ENCODE measurements at regions not wholly inside any gene's neighbourhood (a gene's known extent, or its start where the extent isn't known, plus 50 kb on each side); places are given as distances from the start of the nearest gene placed in this dataset.

GRCh38 chr15:61750271-61751084, 309.8 kb downstream of the VPS13C start:
- DNase-seq (no peak), ATAC-seq (ENCODE audit: insufficient read depth, low read depth) (no peak)

GRCh38 chr15:61749169-61749568, 311.1 kb downstream of the VPS13C start:
- ATAC-seq (ENCODE audit: insufficient read depth, low read depth) (no peak), DNase-seq (no peak)
- H3K9ac ChIP-seq (ENCODE audit: low read depth, low read length) = no peak overlapping the region
- H3K36me3 ChIP-seq (ENCODE audit: insufficient read depth, low read length) = no peaks in the 10 kb centered on the region
- H3K4me2 ChIP-seq (ENCODE audit: insufficient read depth, low read length) = no peak overlapping the region
- H3K9me3 ChIP-seq (ENCODE audit: insufficient read depth, low read length, severe bottlenecking) = no peaks in the 10 kb centered on the region
- TF ChIP-seq EZH2 (IDR thresholded peaks at IDR 0.05; ENCODE audit: borderline replicate concordance, low read depth, low read length, severe bottlenecking) = no peak
- H3K4me1 ChIP-seq (ENCODE audit: insufficient read depth, low read length) = no peaks in the 10 kb centered on the region
- H3K27me3 ChIP-seq (ENCODE audit: insufficient read depth, low read length, poor library complexity) = peaks cover 9% of the 10 kb centered on the region
- H3K4me3 ChIP-seq (ENCODE audit: low read depth in 1 of 2, low read length in 2 of 2) = no peak overlapping the region
- H4K20me1 ChIP-seq (ENCODE audit: insufficient read depth, low read length) = no peaks in the 10 kb centered on the region; the same call in 1 of the 2 replicates
- H3K79me2 ChIP-seq (ENCODE audit: insufficient read depth, low read length) = no peaks in the 10 kb centered on the region
- no peak overlapping the region for H3K27ac ChIP-seq (ENCODE audit: low read length)
- H2AFZ ChIP-seq (ENCODE audit: low read depth, low read length) = no peak overlapping the region

More at GRCh38 chr15:61750271-61751084, 309.8 kb downstream of the VPS13C start:
- TF ChIP-seq EZH2 (IDR thresholded peaks at IDR 0.05; ENCODE audit: borderline replicate concordance, low read depth, low read length, severe bottlenecking) (no peak), CTCF (IDR thresholded peaks at IDR 0.05; ENCODE audit: borderline replicate concordance, extremely low read depth, low read length, poor library complexity, severe bottlenecking) (no peak)
- no peak overlapping the region for H3K27ac ChIP-seq (ENCODE audit: low read length)
- no peaks in the 10 kb centered on the region for H3K36me3 ChIP-seq (ENCODE audit: insufficient read depth, low read length)
- H2AFZ ChIP-seq (ENCODE audit: low read depth, low read length) = no peak overlapping the region
- H3K9me3 ChIP-seq (ENCODE audit: insufficient read depth, low read length, severe bottlenecking) = no peaks in the 10 kb centered on the region
- no peak overlapping the region for H3K9ac ChIP-seq (ENCODE audit: low read depth, low read length)
- H4K20me1 ChIP-seq (ENCODE audit: insufficient read depth, low read length) = no peaks in the 10 kb centered on the region; the same call in 1 of the 2 replicates
- no peaks in the 10 kb centered on the region for H3K79me2 ChIP-seq (ENCODE audit: insufficient read depth, low read length)
- H3K4me1 ChIP-seq (ENCODE audit: insufficient read depth, low read length) = no peaks in the 10 kb centered on the region
- H3K4me3 ChIP-seq (ENCODE audit: low read depth in 1 of 2, low read length in 2 of 2) = no peak overlapping the region
- H3K27me3 ChIP-seq (ENCODE audit: insufficient read depth, low read length, poor library complexity) = peaks cover 9% of the 10 kb centered on the region
- H3K4me2 ChIP-seq (ENCODE audit: insufficient read depth, low read length) = no peak overlapping the region

GRCh38 chr15:61748529-61748928, 311.7 kb downstream of the VPS13C start:
- no peaks in the 10 kb centered on the region for H3K36me3 ChIP-seq (ENCODE audit: insufficient read depth, low read length)
- H3K4me3 ChIP-seq (ENCODE audit: low read depth in 1 of 2, low read length in 2 of 2) = no peak overlapping the region
- H3K27me3 ChIP-seq (ENCODE audit: insufficient read depth, low read length, poor library complexity) = peaks cover 9% of the 10 kb centered on the region
- no peak overlapping the region for H3K27ac ChIP-seq (ENCODE audit: low read length)
- no peaks in the 10 kb centered on the region for H3K79me2 ChIP-seq (ENCODE audit: insufficient read depth, low read length)
- H2AFZ ChIP-seq (ENCODE audit: low read depth, low read length) = no peak overlapping the region
- H3K9ac ChIP-seq (ENCODE audit: low read depth, low read length) = no peak overlapping the region
- DNase-seq = no peak
- TF ChIP-seq CTCF (IDR thresholded peaks at IDR 0.05; ENCODE audit: borderline replicate concordance, extremely low read depth, low read length, poor library complexity, severe bottlenecking) = no peak
- no peak for TF ChIP-seq EZH2 (IDR thresholded peaks at IDR 0.05; ENCODE audit: borderline replicate concordance, low read depth, low read length, severe bottlenecking)
- no peaks in the 10 kb centered on the region; the same call in 1 of the 2 replicates for H4K20me1 ChIP-seq (ENCODE audit: insufficient read depth, low read length)
- H3K9me3 ChIP-seq (ENCODE audit: insufficient read depth, low read length, severe bottlenecking) = no peaks in the 10 kb centered on the region
- H3K4me1 ChIP-seq (ENCODE audit: insufficient read depth, low read length) = no peaks in the 10 kb centered on the region
- no peak for ATAC-seq (ENCODE audit: insufficient read depth, low read depth)
- H3K4me2 ChIP-seq (ENCODE audit: insufficient read depth, low read length) = no peak overlapping the region

GRCh38 chr15:61746589-61746988, 313.7 kb downstream of the VPS13C start:
- DNase-seq (no peak), ATAC-seq (ENCODE audit: insufficient read depth, low read depth) (no peak)
- H3K4me3 ChIP-seq (ENCODE audit: low read depth in 1 of 2, low read length in 2 of 2) = no peak overlapping the region
- no peaks in the 10 kb centered on the region for H3K9me3 ChIP-seq (ENCODE audit: insufficient read depth, low read length, severe bottlenecking)
- H3K27me3 ChIP-seq (ENCODE audit: insufficient read depth, low read length, poor library complexity) = peaks cover 5% of the 10 kb centered on the region
- H3K9ac ChIP-seq (ENCODE audit: low read depth, low read length) = no peak overlapping the region
- no peak overlapping the region for H3K4me2 ChIP-seq (ENCODE audit: insufficient read depth, low read length)
- H3K4me1 ChIP-seq (ENCODE audit: insufficient read depth, low read length) = no peaks in the 10 kb centered on the region
- TF ChIP-seq EZH2 (IDR thresholded peaks at IDR 0.05; ENCODE audit: borderline replicate concordance, low read depth, low read length, severe bottlenecking) (no peak), CTCF (IDR thresholded peaks at IDR 0.05; ENCODE audit: borderline replicate concordance, extremely low read depth, low read length, poor library complexity, severe bottlenecking) (no peak)
- H4K20me1 ChIP-seq (ENCODE audit: insufficient read depth, low read length) = no peaks in the 10 kb centered on the region; the same call in 1 of the 2 replicates
- no peak overlapping the region for H3K27ac ChIP-seq (ENCODE audit: low read length)
- H2AFZ ChIP-seq (ENCODE audit: low read depth, low read length) = no peak overlapping the region
- H3K36me3 ChIP-seq (ENCODE audit: insufficient read depth, low read length) = no peaks in the 10 kb centered on the region
- H3K79me2 ChIP-seq (ENCODE audit: insufficient read depth, low read length) = no peaks in the 10 kb centered on the region
